K562 (cell line): ENCODE measurements at regions not wholly inside any gene's neighbourhood (a gene's known extent, or its start where the extent isn't known, plus 50 kb on each side); places are given as distances from the start of the nearest gene placed in this dataset.

Experiments used
- ATAC-seq: fragments of 200-7000 bp; cut with Tn5 transposase; 3 replicates; pipeline ENCODE4 v1.9.1; 2020; ENCODE audit warnings: moderate library complexity
- BruUV-seq: library from RNA; stranded (reverse); fragments of 400-500 nt; replicated peaks from 2 replicates; lab custom pipeline; 2021; lab: Mats Ljungman, UMichigan
- CTCF ChIA-PET: fragments of 300-600 bp; formaldehyde crosslinking; extraction: SDS; loops from one replicate; lab custom pipeline; 2021; ENCODE audit warnings: low intra/inter-chr PET ratio; lab: Yijun Ruan, JAX
- POLR2A ChIA-PET: fragments of 300-600, 350-650 bp; sonication (Branson Sonifier 250); formaldehyde crosslinking; extraction: SDS; loops from one replicate; lab custom pipeline; 2021; ENCODE audit warnings: antibody characterized with exemption, inconsistent platforms; lab: Yijun Ruan, JAX
- DNase-seq, 4 experiments: peaks; one replicate each; pipeline versions ENCODE4 v3.0.0 to v3.0.0-alpha.2; 2011 to 2018; ENCODE audit warnings: low spot score in 3 of 4, mixed read lengths in 3 of 4; ENCODE audit errors: extremely low read depth in 1 of 4
- FAIRE-seq: peaks from 2 replicates; lab custom pipeline; 2011; peaks lifted over from hg19 to GRCh38; lab: Jason Lieb, UNC
- H2AFZ ChIP-seq: 2 replicates; pipeline ENCODE4 v1.6.0; 2011; ENCODE audit warnings: low read depth, low read length, control low read depth, inconsistent platforms
- H3K27ac ChIP-seq: fragments of 200-600 bp; 3 replicates; pipeline ENCODE4 v1.8.0; 2011; ENCODE audit warnings: low read depth, mild to moderate bottlenecking, control low read depth, inconsistent platforms, low read length, moderate library complexity, mixed read lengths; ENCODE audit errors: extremely low read depth
- H3K27me3 ChIP-seq, 2 experiments: fragments of 300-600 bp in 1 of 2; 2 replicates in 1 of 2; 3 replicates in 1 of 2; pipeline versions ENCODE4 v1.6.0 to v1.8.0; 2011; ENCODE audit warnings: inconsistent platforms in 2 of 2, low read length in 2 of 2, mild to moderate bottlenecking in 1 of 2, mixed read lengths in 1 of 2, moderate library complexity in 1 of 2; ENCODE audit not compliant: control insufficient read depth in 2 of 2, insufficient read depth in 2 of 2
- H3K36me3 ChIP-seq: fragments of 300-600 bp; 3 replicates; pipeline ENCODE4 v1.8.0; 2011; ENCODE audit warnings: mild to moderate bottlenecking, low read length, inconsistent platforms; ENCODE audit not compliant: control insufficient read depth, insufficient read depth
- H3K4me1 ChIP-seq, 2 experiments: fragments of 200-600 bp in 1 of 2; replicated peaks in 1 of 2; 2 replicates in 1 of 2; 3 replicates in 1 of 2; pipeline versions ENCODE4 v1.5.1 to v1.8.0; 2011; ENCODE audit warnings: inconsistent platforms in 2 of 2, low read length in 2 of 2, mild to moderate bottlenecking in 1 of 2, mixed read lengths in 1 of 2, moderate library complexity in 1 of 2; ENCODE audit not compliant: control insufficient read depth in 2 of 2, insufficient read depth in 2 of 2
- H3K4me2 ChIP-seq: 2 replicates; pipeline ENCODE4 v1.6.1; 2011; ENCODE audit warnings: low read length, control low read depth, inconsistent platforms, mixed read lengths; ENCODE audit not compliant: insufficient read depth
- H3K4me3 ChIP-seq: fragments of 200-600 bp; sonication (generic), shearing (Covaris generic); 2 replicates; pipeline ENCODE4 v1.5.1; 2016; ENCODE audit warnings: control low read depth, inconsistent platforms
- H3K79me2 ChIP-seq: fragments of 200-600 bp; 3 replicates; pipeline ENCODE4 v1.8.0; 2011; ENCODE audit warnings: low read length, inconsistent platforms; ENCODE audit not compliant: control insufficient read depth, insufficient read depth
- H3K9ac ChIP-seq, 2 experiments: 2 replicates each; pipeline versions ENCODE4 v1.6.0 to v1.6.1; 2011; ENCODE audit warnings: low read depth in 2 of 2, low read length in 2 of 2, control low read depth in 1 of 2, inconsistent platforms in 1 of 2, mild to moderate bottlenecking in 1 of 2, mixed read lengths in 1 of 2; ENCODE audit not compliant: insufficient read depth in 1 of 2
- H3K9me1 ChIP-seq: one replicate; pipeline ENCODE4 v1.6.0; 2011; ENCODE audit warnings: inconsistent platforms, mild to moderate bottlenecking, low read length, moderate library complexity; ENCODE audit not compliant: control insufficient read depth, insufficient read depth
- H3K9me3 ChIP-seq: replicated peaks from 2 replicates; pipeline ENCODE4 v1.5.1; 2011; ENCODE audit warnings: low read depth, low read length, inconsistent platforms; ENCODE audit not compliant: control insufficient read depth, insufficient read depth
- H4K20me1 ChIP-seq: replicated peaks from 2 replicates; pipeline ENCODE4 v1.6.1; 2011; ENCODE audit warnings: low read length, inconsistent platforms, mixed read lengths; ENCODE audit not compliant: control insufficient read depth, insufficient read depth
- KDM4B ChIP-seq, 2 experiments: fragments of 450-650 bp in 1 of 2; sonication (generic) in 1 of 2; IDR thresholded peaks; 2 replicates each; pipeline ENCODE4 v1.6.1; 2016 to 2017; ENCODE audit warnings: borderline replicate concordance in 2 of 2, antibody characterized with exemption in 1 of 2, low read depth in 1 of 2, mild to moderate bottlenecking in 1 of 2
- SOX6 ChIP-seq: fragments of 450-650 bp; IDR thresholded peaks from 2 replicates; pipeline ENCODE4 v1.6.1; 2014; ENCODE audit warnings: mild to moderate bottlenecking
- SRSF7 ChIP-seq: fragments of 200-400 bp; formaldehyde crosslinking; optimal IDR thresholded peaks from 2 replicates; pipeline ENCODE3; 2017; ENCODE audit warnings: mild to moderate bottlenecking, low read depth, low read length
- U2AF2 ChIP-seq: fragments of 200-400 bp; formaldehyde crosslinking; optimal IDR thresholded peaks from 2 replicates; pipeline ENCODE3; 2017; ENCODE audit warnings: low read depth, mild to moderate bottlenecking, low read length
- ZNF24 ChIP-seq: fragments of 450-650 bp; IDR thresholded peaks from 2 replicates; pipeline ENCODE4 v1.6.1; 2016
- WGBS: fragments of 100-300 bp; shearing (Covaris generic); methylation state at CpG from one replicate; pipeline ENCODE4 v1.1.6; 2016; ENCODE audit warnings: low coverage, mixed read lengths; ENCODE audit not compliant: insufficient coverage; ENCODE audit errors: missing lambda C conversion rate; 5-methylcytosine and 5-hydroxymethylcytosine counted together
- in situ Hi-C: fragments of 300-500 bp; cut with MboI; formaldehyde crosslinking; loops from 4 replicates; pipeline ENCODE4 v1.15.0; 2018; ENCODE audit warnings: inconsistent platforms, mixed read lengths
- intact Hi-C: fragments of 100-400 bp; cut with micrococcal nuclease; formaldehyde crosslinking; loops from 2 replicates; pipeline ENCODE4 v1.14.2; 2022
- TF ChIP-seq, protein P1 (sequence below), 2 experiments: fragments of 450-650 bp in 1 of 2; IDR thresholded peaks; 2 replicates each; pipeline ENCODE4 v1.6.1; 2011 to 2017; ENCODE audit warnings: low read depth in 2 of 2, antibody characterized with exemption in 1 of 2, borderline replicate concordance in 1 of 2, low read length in 1 of 2, mild to moderate bottlenecking in 1 of 2, mixed read lengths in 1 of 2; ENCODE audit not compliant: control insufficient read depth in 1 of 2

DNA sequence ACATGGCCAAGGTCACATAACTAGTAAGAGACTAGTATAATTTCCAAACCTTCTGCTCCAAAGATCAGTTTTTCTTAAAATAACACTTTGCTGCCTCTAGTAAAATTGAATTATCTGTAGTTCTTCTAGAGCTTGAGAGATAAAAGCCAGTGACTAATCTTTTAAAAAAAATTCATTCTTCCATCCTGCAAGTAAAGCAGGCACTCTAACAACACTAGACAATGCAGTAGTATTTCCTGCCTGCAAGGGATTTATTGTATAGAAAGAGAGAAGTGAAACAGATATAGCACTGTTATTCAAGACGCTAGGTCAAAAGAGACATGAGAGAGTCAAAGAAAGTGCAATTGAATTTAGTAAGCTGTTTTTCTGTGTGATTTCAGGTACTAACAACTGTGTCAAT, 159.5 kb upstream of the TBC1D5 start:
- Histone ChIP-seq H3K27me3 (no peaks in the 10 kb centered on the region), H3K36me3 (no peaks in the 10 kb centered on the region), H3K9me3 (0 out of 2 replicates have a peak, but pooled peaks cover 2% of the 10 kb centered on the region), H3K4me1 (no peaks in the 10 kb centered on the region), H3K9ac (no peak overlapping the region), H3K27ac (no peak overlapping the region), H4K20me1 (0 out of 2 replicates have a peak, but pooled peaks cover 3% of the 10 kb centered on the region), H2AFZ (no peak overlapping the region), H3K4me3 (no peak overlapping the region), H3K9me1 (no peaks in the 10 kb centered on the region), H3K79me2 (no peaks in the 10 kb centered on the region), H3K4me2 (no peak overlapping the region)
- TF ChIP-seq, protein P1, sequence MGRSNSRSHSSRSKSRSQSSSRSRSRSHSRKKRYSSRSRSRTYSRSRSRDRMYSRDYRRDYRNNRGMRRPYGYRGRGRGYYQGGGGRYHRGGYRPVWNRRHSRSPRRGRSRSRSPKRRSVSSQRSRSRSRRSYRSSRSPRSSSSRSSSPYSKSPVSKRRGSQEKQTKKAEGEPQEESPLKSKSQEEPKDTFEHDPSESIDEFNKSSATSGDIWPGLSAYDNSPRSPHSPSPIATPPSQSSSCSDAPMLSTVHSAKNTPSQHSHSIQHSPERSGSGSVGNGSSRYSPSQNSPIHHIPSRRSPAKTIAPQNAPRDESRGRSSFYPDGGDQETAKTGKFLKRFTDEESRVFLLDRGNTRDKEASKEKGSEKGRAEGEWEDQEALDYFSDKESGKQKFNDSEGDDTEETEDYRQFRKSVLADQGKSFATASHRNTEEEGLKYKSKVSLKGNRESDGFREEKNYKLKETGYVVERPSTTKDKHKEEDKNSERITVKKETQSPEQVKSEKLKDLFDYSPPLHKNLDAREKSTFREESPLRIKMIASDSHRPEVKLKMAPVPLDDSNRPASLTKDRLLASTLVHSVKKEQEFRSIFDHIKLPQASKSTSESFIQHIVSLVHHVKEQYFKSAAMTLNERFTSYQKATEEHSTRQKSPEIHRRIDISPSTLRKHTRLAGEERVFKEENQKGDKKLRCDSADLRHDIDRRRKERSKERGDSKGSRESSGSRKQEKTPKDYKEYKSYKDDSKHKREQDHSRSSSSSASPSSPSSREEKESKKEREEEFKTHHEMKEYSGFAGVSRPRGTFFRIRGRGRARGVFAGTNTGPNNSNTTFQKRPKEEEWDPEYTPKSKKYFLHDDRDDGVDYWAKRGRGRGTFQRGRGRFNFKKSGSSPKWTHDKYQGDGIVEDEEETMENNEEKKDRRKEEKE (IDR thresholded peaks at IDR 0.05; ENCODE audit: borderline replicate concordance in 1 of 2, control insufficient read depth in 1 of 2, low read depth in 2 of 2, low read length in 1 of 2): no peak
- TF ChIP-seq KDM4B (IDR thresholded peaks at IDR 0.05; ENCODE audit: borderline replicate concordance in 2 of 2, low read depth in 1 of 2) (no peak), SRSF7 (no peak), SOX6 (no peak), ZNF24 (no peak), U2AF2 (no peak)
- BruUV-seq: no TSS peak
- no peak for FAIRE-seq
- no peak for DNase-seq
- intact Hi-C loops (no loop called here), in situ Hi-C loops (no loop called here)
- CTCF ChIA-PET: no interaction called here
- 5% methylated on average over 1 of the region's 1 CpG for WGBS
- ATAC-seq: no peak
- POLR2A ChIA-PET: no interaction called here
